AG09319 (cell line): ENCODE measurements at regions not wholly inside any gene's neighbourhood (a gene's known extent, or its start where the extent isn't known, plus 50 kb on each side); places are given as distances from the start of the nearest gene placed in this dataset.

ENCODE experiments used
- DNase-seq: peaks from one replicate; pipeline ENCODE4 v3.0.0-alpha.2; 2010; ENCODE audit warnings: low read depth; ENCODE audit errors: extremely low read depth
- TF ChIP-seq, protein P1 (sequence below): IDR thresholded peaks from 2 replicates; pipeline ENCODE4 v1.5.1; 2011; ENCODE audit warnings: low read depth, mild to moderate bottlenecking, inconsistent platforms, low read length, moderate library complexity

GRCh38 chrX:145178268-145178667, 69.0 kb upstream of the SPANXN1 start:
- TF ChIP-seq, protein P1, sequence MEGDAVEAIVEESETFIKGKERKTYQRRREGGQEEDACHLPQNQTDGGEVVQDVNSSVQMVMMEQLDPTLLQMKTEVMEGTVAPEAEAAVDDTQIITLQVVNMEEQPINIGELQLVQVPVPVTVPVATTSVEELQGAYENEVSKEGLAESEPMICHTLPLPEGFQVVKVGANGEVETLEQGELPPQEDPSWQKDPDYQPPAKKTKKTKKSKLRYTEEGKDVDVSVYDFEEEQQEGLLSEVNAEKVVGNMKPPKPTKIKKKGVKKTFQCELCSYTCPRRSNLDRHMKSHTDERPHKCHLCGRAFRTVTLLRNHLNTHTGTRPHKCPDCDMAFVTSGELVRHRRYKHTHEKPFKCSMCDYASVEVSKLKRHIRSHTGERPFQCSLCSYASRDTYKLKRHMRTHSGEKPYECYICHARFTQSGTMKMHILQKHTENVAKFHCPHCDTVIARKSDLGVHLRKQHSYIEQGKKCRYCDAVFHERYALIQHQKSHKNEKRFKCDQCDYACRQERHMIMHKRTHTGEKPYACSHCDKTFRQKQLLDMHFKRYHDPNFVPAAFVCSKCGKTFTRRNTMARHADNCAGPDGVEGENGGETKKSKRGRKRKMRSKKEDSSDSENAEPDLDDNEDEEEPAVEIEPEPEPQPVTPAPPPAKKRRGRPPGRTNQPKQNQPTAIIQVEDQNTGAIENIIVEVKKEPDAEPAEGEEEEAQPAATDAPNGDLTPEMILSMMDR = no peak

DNA sequence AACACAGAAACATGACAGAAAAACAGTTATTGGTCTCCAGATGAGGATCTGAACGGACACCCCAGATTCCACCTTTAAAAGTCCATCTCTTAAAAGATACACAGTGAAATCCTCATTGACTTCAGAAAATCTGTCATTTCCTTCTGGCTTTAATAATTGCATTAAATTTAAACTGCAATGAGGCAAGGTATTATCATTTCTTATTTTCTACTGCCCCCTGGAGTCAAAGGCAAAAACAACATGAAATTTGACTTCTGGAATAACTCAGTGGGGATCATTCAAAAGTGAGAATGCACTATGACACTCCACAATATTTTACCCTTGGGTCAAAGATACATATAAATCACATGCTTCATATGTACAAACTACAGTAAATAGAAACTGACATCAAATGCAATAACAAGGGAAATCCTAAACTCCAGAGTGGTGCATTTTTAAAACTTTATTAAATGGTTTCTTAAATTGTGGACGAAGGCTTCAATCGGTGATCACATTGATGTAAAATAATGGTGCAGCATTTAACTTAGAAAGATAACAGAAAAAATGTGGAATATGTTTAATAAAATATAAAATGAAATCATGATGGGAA, 56.4 kb upstream of the SPANXN1 start:
- TF ChIP-seq, protein P1 = peak; percentile 32
- no peak for DNase-seq

More at GRCh38 chrX:145178268-145178667, 69.0 kb upstream of the SPANXN1 start:
- DNase-seq = no peak
